HL-60 (cell line): ENCODE measurements at regions not wholly inside any gene's neighbourhood (a gene's known extent, or its start where the extent isn't known, plus 50 kb on each side); places are given as distances from the start of the nearest gene placed in this dataset.

Experiments
- CTCF ChIP-seq: IDR thresholded peaks from one replicate; pipeline ENCODE4 v1.5.1; 2011; ENCODE audit warnings: low read length, control low read depth, inconsistent platforms; ENCODE audit not compliant: insufficient read depth
- GABPA ChIP-seq: IDR thresholded peaks from 2 replicates; pipeline ENCODE4 v1.6.1; 2012; ENCODE audit warnings: low read depth
- POLR2AphosphoS5 ChIP-seq: IDR thresholded peaks from 2 replicates; pipeline ENCODE4 v1.6.1; 2012; ENCODE audit warnings: low read depth
- REST ChIP-seq: IDR thresholded peaks from 2 replicates; pipeline ENCODE4 v1.6.1; 2012; ENCODE audit warnings: low read depth; ENCODE audit not compliant: insufficient replicate concordance

- no peak for TF ChIP-seq CTCF
- TF ChIP-seq POLR2AphosphoS5 = no peak
- no peak for TF ChIP-seq REST
- no peak for TF ChIP-seq GABPA
These were observed 69.6 kb upstream of the OLIG2 start for GRCh38 chr21:32956061-32956656.
